DMS 273 (cell line): ENCODE measurements at regions not wholly inside any gene's neighbourhood (a gene's known extent, or its start where the extent isn't known, plus 50 kb on each side); places are given as distances from the start of the nearest gene placed in this dataset.
A peak's percentile ranks its signal among the peaks of the same experiment; 100 is the strongest.
"Not testable (repeated sequence)": the region's sequence is repeated elsewhere in the genome, so short reads cannot be mapped to it uniquely, and the experiment has no call there.

Source experiments
- DNase-seq: peaks from one replicate; lab custom pipeline; 2025; ENCODE audit not compliant: unreplicated experiment; lab: John Stamatoyannopoulos, UW

- DNase-seq, result no peak
Measured at GRCh38 chr7:149334930-149335329, 72.9 kb downstream of the ZNF783 start.

DNA sequence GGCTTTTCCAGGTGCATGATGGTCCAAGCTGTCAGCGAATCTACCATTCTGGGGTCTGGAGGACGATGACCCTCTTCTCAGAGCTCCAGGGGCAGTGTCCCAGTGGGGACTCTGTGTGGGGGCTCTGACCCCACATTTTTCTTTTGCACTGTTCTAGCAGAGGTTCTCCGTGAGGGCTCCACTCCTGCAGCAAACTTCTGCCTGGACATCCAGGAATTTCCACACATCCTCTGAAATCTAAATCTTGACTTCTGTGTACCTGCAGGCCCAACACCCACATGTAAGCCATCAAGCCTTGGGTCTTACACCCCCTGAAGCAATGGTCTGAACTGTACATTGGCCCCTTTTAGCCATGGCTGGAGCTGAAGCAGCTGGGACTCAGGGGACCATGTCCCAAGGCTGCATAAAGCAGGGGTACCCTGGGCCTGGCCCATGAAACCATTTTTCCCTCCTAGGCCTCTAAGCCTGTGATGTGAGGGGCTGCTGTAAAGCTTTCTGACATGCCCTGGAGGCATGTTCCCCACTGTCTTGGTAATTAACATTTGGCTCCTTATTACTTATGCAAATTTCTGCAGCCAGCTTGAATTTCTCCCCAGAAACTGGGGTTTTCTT is 86.9 kb downstream of the ZNF783 start:
- no peak for DNase-seq

DNA sequence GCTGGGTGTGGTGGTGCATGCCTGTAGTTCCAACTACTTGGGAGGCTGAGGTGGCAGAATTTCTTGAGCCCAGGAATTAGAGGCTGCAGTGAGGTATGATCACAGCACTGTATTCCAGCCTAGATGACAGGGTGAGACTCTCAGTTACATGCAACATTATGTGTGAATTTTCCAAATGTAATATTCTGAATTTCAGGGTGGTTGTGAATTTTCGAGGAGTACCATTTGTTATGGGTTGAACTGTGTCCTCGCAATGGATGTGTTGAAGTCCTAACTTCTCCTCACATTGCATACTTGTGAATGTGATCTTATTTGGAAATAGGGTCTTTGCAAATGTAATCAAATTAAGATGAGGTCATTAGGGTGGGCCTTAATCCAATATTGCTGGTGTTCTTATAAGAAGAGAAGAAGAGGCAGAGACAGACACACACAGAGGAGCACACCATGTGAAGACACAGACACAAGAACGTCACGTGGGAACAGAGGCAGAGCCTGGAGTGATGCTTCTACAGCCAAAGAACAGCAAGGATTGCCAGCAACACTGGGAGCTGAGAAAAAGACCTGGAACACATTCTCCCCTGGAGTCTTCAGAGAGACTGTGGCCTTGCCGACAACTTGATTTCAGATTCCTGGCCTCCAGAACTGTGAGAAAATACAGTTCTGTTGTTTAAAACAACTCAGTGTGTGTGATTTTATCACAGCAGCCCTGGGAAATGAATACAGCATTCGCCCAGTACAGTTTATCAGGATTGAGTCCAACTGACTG is 91.9 kb downstream of the ZNF783 start:
- DNase-seq, result no peak

DNA sequence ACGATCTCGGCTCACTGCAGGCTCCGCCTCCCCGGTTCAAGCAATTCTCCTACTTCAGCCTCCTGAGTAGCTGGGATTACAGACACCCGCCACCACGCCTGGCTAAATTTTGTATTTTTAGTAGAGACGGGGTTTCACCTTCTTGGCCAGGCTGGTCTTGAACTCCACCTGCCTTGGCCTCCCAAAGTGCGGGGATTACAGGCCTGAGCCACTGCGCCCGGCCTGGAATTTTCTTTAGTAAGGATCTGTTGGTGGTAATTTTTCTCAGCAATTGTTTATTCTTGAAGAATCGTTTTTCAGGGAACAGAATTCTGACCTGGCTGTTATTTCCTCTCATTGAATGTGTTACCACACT is 93.0 kb downstream of the ZNF783 start:
- not testable (repeated sequence) for DNase-seq

DNA sequence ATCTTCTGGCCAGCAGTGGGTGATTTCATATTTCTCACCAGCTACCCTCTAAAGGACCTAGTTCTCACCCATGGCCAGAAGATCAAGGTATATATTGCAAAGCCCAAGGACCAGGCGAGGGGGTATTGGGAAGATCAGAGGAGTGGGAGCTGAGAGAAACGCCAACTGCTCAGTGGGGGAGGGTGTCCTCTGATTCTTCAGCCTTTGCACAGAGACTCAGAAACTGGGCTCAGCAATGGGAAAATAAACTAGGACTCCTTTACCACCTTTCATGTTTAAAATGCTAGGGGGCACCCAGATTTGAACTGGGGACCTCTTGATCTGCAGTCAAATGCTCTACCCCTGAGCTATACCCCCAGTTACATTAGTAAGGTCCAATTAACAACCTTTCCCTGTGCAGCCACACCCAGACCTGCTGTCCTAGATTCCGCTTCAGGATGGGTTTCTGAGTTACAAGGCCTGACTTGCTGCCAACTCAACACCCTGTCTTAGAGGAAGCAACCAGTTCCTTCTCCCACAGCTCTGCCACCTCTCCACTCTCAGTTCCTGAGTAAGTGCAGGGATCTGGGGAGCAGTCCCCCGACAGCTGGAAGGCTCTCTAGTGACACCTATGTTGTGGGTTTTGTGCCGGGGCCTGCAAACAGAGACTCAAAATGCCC is 93.5 kb downstream of the ZNF783 start:
- DNase-seq, result peak; percentile 98

GRCh38 chr7:149362696-149363095 is 98.2 kb downstream of the ZNF777 start:
- DNase-seq, result no peak

GRCh38 chr7:149367418-149368180 is 93.3 kb downstream of the ZNF777 start:
- no peak for DNase-seq

- DNase-seq, result no peak
Measured at GRCh38 chr7:149369497-149369896, 91.4 kb downstream of the ZNF777 start.

DNA sequence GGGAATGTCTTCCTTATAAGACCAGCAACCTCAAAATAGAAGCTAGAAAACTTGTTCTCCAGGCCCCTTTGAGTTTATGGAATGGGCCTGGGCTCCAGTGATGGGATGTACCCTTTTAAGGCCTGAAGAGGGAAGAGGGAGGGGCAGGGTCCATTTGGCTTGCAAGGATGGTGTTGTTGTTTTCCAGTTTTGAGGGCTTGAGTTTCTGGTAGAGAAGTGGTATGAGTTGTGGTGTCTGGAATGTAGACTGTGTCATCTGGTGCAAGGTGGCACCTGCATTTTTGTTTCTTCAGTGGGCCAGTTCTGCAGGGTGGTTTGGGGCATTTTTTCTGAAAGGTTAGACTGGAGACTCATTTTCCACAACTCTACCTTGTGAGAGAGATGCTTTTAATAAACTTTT is 90.1 kb downstream of the ZNF777 start:
- no peak for DNase-seq

DNA sequence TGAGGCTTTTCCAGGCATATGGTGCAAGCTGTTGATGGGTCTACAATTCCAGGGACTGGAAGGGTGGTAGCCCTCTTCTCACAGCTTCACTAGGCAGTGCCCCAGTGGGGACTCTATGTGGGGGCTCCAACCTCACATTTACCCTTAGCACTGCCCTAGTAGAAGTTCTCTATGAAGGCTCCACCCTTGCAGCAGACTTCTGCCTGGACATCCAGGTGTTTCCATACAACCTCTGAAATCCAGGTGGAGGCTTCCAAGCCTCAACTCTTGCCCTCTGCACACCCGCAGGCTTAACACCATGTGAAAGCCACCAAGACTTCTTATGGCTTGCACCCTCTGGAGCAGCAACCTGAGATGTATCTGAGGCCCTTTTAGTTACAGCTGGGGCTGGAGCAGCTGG is 87.8 kb downstream of the ZNF777 start:
- no peak for DNase-seq

DNA sequence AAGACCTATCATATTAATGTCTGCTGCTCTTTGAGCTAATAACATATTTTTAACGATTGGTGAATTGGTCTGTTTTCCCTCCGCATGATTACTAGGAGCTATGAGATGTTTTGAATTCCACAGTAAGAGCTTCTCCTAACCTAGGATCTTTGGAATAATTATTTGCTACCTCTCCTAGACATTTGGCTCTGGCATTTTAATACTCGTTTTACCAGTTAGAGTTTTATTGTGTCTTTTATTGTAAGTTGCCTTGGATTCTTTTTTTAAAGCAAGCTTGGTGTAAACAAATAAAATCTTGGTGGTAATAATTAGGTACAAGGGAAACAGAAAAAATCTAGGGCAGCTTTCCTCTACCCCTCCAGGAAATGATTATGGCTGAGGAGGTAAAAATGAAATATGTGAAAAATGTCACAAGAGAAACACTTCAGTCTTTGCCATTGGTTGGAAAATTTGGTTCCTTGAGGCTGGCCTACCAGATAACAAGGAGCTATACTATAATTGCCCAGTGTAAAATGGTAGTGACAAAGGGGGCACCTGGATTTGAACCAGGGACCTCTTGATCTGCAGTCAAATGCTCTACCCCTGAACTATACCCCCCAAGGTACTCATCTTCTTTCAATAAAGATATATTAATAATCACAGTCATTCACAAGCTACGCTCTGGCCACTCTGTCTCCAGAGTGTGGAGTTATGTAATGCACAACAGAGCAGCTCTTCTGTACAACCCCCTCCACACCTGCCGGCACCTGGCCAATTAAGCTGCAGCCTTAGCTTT is 85.4 kb downstream of the ZNF777 start:
- DNase-seq, result peak; percentile 48

DNA sequence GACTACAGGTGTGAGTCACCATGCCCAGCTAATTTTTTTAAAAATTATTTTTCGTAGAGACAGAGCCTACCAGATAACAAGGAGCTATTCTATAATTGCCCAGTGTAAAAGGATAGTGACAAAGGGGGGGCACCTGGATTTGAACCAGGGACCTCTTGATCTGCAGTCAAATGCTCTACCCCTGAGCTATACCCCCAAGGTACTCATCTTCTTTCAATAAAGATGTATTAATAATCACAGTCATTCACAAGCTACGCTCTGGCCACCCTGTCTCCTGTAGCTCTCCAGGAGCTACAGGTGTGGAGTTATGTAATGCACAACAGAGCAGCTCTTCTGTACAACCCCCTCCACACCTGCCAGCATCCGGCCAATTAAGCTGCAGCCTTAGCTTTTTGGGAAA is 83.5 kb downstream of the ZNF777 start:
- peak; percentile 66 for DNase-seq

DNA sequence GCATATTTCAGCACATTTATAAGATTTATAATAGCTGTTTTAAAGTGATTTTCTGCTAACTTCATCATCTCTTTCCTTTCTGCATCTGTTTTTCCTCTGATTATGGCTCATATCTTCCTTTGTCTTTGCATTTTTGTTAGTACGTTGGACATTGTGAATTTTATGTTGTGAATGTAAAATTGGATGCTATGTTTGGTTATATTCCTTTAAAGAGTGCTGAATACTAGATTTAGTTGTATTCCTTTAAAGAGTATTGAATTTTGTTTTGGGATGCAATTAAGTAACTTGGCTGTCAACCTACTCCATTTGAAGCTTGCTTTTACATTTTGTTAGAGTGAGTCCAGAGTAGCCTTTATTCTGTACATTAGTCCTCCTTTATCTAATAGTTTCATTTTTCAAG is 81.2 kb downstream of the ZNF777 start:
- no peak for DNase-seq

DNA sequence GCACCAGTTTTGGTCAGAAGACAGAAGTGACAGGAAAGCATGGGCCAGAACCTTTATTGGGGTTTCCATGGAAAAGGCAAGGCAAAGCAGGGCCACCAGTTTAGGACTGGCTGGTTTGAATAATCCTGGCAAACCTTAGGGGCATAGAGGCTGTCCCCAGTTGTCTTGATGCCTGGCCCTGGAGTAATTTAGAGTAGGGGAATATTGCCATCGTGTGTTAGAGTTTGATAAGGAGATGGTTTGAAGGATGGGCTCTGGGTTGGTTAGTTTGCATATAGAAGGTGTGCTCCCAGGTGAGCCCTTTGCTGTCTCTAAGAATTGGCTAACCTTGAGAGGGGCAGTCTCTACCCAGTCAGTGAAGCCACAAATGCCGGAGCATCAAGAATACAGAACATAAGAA is 79.6 kb downstream of the ZNF777 start:
- peak; percentile 48 for DNase-seq
